HepG2 (cell line): ENCODE measurements at regions not wholly inside any gene's neighbourhood (a gene's known extent, or its start where the extent isn't known, plus 50 kb on each side); places are given as distances from the start of the nearest gene placed in this dataset.

Source experiments
- ATAC-seq: fragments of 200-7000 bp; cut with Tn5 transposase; 3 replicates; pipeline ENCODE4 v1.9.1; 2020; ENCODE audit warnings: mild to moderate bottlenecking, moderate library complexity
- BruUV-seq: library from RNA; stranded (reverse); fragments of 400-500 nt; replicated peaks from 2 replicates; lab custom pipeline; 2021; lab: Mats Ljungman, UMichigan
- CTCF ChIA-PET: fragments of 300-600 bp; formaldehyde crosslinking; extraction: SDS; loops from one replicate; lab custom pipeline; 2021; ENCODE audit warnings: low total read pairs, inconsistent platforms, low intra/inter-chr PET ratio; lab: Yijun Ruan, JAX
- POLR2A ChIA-PET: fragments of 350-600 bp; sonication (Branson Sonifier 250); formaldehyde crosslinking; loops from one replicate; lab custom pipeline; 2020; ENCODE audit warnings: antibody characterized with exemption, inconsistent platforms; lab: Yijun Ruan, JAX
- DNase-seq: peaks from one replicate; pipeline ENCODE4 v3.0.0-alpha.2; 2015; ENCODE audit warnings: low spot score
- FAIRE-seq: peaks from 3 replicates; lab custom pipeline; 2011; peaks lifted over from hg19 to GRCh38; lab: Jason Lieb, UNC
- H2AFZ ChIP-seq: one replicate; pipeline ENCODE4 v1.6.1; 2011; ENCODE audit warnings: low read length, inconsistent platforms
- H3K27ac ChIP-seq: fragments of 300-600 bp; 3 replicates; pipeline ENCODE4 v1.8.0; 2011; ENCODE audit warnings: mixed run types, mild to moderate bottlenecking, mixed read lengths, low read length, inconsistent platforms; ENCODE audit not compliant: insufficient read depth; ENCODE audit errors: extremely low read length
- H3K27me3 ChIP-seq, 2 experiments: fragments of 200-600 bp in 1 of 2; 2 replicates in 1 of 2; 3 replicates in 1 of 2; pipeline versions ENCODE4 v1.6.0 to v1.8.0; 2011; ENCODE audit warnings: low read length in 2 of 2, mild to moderate bottlenecking in 2 of 2, moderate library complexity in 2 of 2, inconsistent platforms in 1 of 2; ENCODE audit not compliant: insufficient read depth in 2 of 2, control insufficient read depth in 1 of 2
- H3K36me3 ChIP-seq, 2 experiments: fragments of 200-600 bp in 1 of 2; replicated peaks in 1 of 2; 2 replicates in 1 of 2; 3 replicates in 1 of 2; pipeline versions ENCODE4 v1.5.1 to v1.8.0; 2011; ENCODE audit warnings: low read length in 2 of 2, inconsistent platforms in 1 of 2; ENCODE audit not compliant: insufficient read depth in 2 of 2, control insufficient read depth in 1 of 2
- H3K4me1 ChIP-seq: 2 replicates; pipeline ENCODE4 v1.5.1; 2012; ENCODE audit warnings: low read length, inconsistent platforms; ENCODE audit not compliant: insufficient read depth
- H3K4me2 ChIP-seq: 2 replicates; pipeline ENCODE4 v1.6.0; 2011; ENCODE audit warnings: low read depth, low read length, inconsistent platforms
- H3K4me3 ChIP-seq, 3 experiments: fragments of 200-600 bp in 1 of 3; sonication (generic), shearing (Covaris generic) in 1 of 3; replicated peaks in 1 of 3; 2 replicates each; pipeline ENCODE4 v1.5.1; 2011 to 2016; ENCODE audit warnings: low read length in 3 of 3, inconsistent platforms in 2 of 3, low read depth in 2 of 3, mild to moderate bottlenecking in 2 of 3, control low read depth in 1 of 3, mixed read lengths in 1 of 3; ENCODE audit not compliant: insufficient read depth in 1 of 3
- H3K79me2 ChIP-seq: one replicate; pipeline ENCODE4 v1.6.1; 2011; ENCODE audit warnings: low read length, inconsistent platforms; ENCODE audit not compliant: insufficient read depth
- H3K9ac ChIP-seq: 2 replicates; pipeline ENCODE4 v1.6.0; 2011; ENCODE audit warnings: mild to moderate bottlenecking, low read depth, low read length, inconsistent platforms; ENCODE audit not compliant: insufficient read depth
- H3K9me3 ChIP-seq: 2 replicates; pipeline ENCODE4 v1.5.1; 2012; ENCODE audit warnings: mild to moderate bottlenecking, low read length
- H4K20me1 ChIP-seq: 2 replicates; pipeline ENCODE4 v1.6.0; 2011; ENCODE audit warnings: inconsistent platforms, mild to moderate bottlenecking, low read length, moderate library complexity; ENCODE audit not compliant: insufficient read depth
- AGO2 ChIP-seq: fragments of 200-400 bp; formaldehyde crosslinking; optimal IDR thresholded peaks from 2 replicates; pipeline ENCODE3; 2017; ENCODE audit warnings: mild to moderate bottlenecking, low read depth, low read length, moderate library complexity
- FOXK2 ChIP-seq: fragments of 450-650 bp; IDR thresholded peaks from 2 replicates; pipeline ENCODE4 v1.6.1; 2016
- JARID2 ChIP-seq: sonication (generic); formaldehyde crosslinking; IDR thresholded peaks from 2 replicates; pipeline ENCODE4 v1.8.1; 2023; ENCODE audit warnings: missing genetic modification reagents, inconsistent platforms; ENCODE audit not compliant: insufficient replicate concordance
- MAFF ChIP-seq: IDR thresholded peaks from 2 replicates; pipeline ENCODE4 v1.6.1; 2011; ENCODE audit warnings: low read depth, low read length, improper control_type of control experiment
- RNF219 ChIP-seq: sonication (generic); formaldehyde crosslinking; IDR thresholded peaks from 2 replicates; pipeline ENCODE4 v1.5.0; 2020; ENCODE audit warnings: mild to moderate bottlenecking, missing genetic modification reagents
- SRSF9 ChIP-seq: fragments of 200-400 bp; formaldehyde crosslinking; IDR thresholded peaks from 2 replicates; pipeline ENCODE4 v1.6.1; 2018; ENCODE audit warnings: borderline replicate concordance, mild to moderate bottlenecking, low read depth, low read length; ENCODE audit not compliant: insufficient read depth, poor library complexity, severe bottlenecking
- TRAFD1 ChIP-seq: sonication (generic); formaldehyde crosslinking; IDR thresholded peaks from 2 replicates; pipeline ENCODE4 v1.5.1; 2020; ENCODE audit warnings: missing genetic modification reagents, mild to moderate bottlenecking, borderline replicate concordance
- ZNF780A ChIP-seq: sonication (generic); formaldehyde crosslinking; IDR thresholded peaks from 2 replicates; pipeline ENCODE4 v1.8.0; 2022; ENCODE audit warnings: mild to moderate bottlenecking, missing genetic modification reagents, moderate library complexity
- WGBS: methylation state at CpG from one replicate; pipeline ENCODE4 v1.1.6; 2017; ENCODE audit warnings: low lambda C conversion rate; 5-methylcytosine and 5-hydroxymethylcytosine counted together
- in situ Hi-C: cut with HindIII; loops from 2 replicates; pipeline ENCODE4 v1.10.0; 2017; ENCODE audit warnings: low pct_unique_long_range_greater_than_20kb; ENCODE audit not compliant: extremely low pct_ligation_motif_present
- intact Hi-C: fragments of 100-400 bp; cut with micrococcal nuclease; formaldehyde crosslinking; loops from one replicate; pipeline ENCODE4 v1.10.0; 2022; ENCODE audit not compliant: unreplicated experiment

- ChIA-PET POLR2A (no interaction called here), CTCF (no interaction called here)
- WGBS: 95% methylated on average over 2 of the region's 2 CpGs
- Histone ChIP-seq H2AFZ (no peak overlapping the region), H3K27ac (no peak overlapping the region), H3K4me2 (no peak overlapping the region), H3K27me3 (no peaks in the 10 kb centered on the region), H3K4me1 (peaks cover 47% of the 10 kb centered on the region), H4K20me1 (no peaks in the 10 kb centered on the region), H3K36me3 (no peaks in the 10 kb centered on the region), H3K9ac (no peak overlapping the region), H3K9me3 (no peaks in the 10 kb centered on the region), H3K4me3 (no peak overlapping the region)
- in situ Hi-C loops: no loop called here
- BruUV-seq: no TSS peak
- ATAC-seq: no peak
- intact Hi-C loops: loop anchor here (10.0 kb wide), 1 partner anchor 1018 kb away; no protein-coding TSS in a partner anchor
- no peak for TF ChIP-seq MAFF
- TF ChIP-seq SRSF9: no peak
- TF ChIP-seq TRAFD1: no peak
- TF ChIP-seq ZNF780A (CRISPR knock-in tag): no peak
- no peak for TF ChIP-seq FOXK2
- no peak for TF ChIP-seq JARID2 (CRISPR knock-in tag)
- no peak for TF ChIP-seq AGO2
- TF ChIP-seq RNF219 (CRISPR knock-in tag): no peak
- TF ChIP-seq, all 625 proteins: peak for 0
- no peak for DNase-seq
- no peaks in the 10 kb centered on the region for H3K79me2 ChIP-seq
- no peak for FAIRE-seq
Observed at GRCh38 chr7:46156853-46157252, 235.8 kb upstream of the IGFBP3 start.
